ENCODE measurements at regions not wholly inside any gene's neighbourhood (a gene's known extent, or its start where the extent isn't known, plus 50 kb on each side); places are given as distances from the start of the nearest gene placed in this dataset.
"Not testable (repeated sequence)": the region's sequence is repeated elsewhere in the genome, so short reads cannot be mapped to it uniquely, and the experiment has no call there.

DNA sequence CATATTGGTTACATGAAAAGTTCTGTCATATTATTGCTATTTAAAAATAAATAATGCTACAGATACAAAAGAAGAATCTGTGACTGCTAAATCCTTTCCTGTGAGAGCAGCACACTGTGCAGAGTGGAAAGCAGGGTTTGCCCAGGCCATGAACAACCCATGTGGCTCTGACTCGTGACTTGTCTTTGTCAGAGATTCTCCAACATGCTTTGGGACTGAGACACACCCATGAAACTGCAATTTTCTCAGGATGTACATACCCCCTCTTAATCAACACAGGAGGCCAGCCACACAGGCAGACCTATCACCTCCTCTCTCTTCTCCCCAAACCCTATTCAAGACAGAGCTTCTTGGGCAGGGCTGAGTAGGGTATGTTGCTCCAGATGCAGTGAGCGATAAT is 96.8 kb upstream of the NTF3 start:
- H3K27me3 Mint-ChIP-seq: no peaks in the 10 kb centered on the region
- no peaks in the 10 kb centered on the region for H3K27me3 ChIP-seq (ENCODE audit: control insufficient read depth in 1 of 2, insufficient read depth in 2 of 2, low read length in 2 of 2)
- H3K4me1 ChIP-seq (ENCODE audit: insufficient read depth, low read length): no peaks in the 10 kb centered on the region
- ChIA-PET CTCF (no interaction called here), POLR2A (no interaction called here)
- TF ChIP-seq, protein P1, sequence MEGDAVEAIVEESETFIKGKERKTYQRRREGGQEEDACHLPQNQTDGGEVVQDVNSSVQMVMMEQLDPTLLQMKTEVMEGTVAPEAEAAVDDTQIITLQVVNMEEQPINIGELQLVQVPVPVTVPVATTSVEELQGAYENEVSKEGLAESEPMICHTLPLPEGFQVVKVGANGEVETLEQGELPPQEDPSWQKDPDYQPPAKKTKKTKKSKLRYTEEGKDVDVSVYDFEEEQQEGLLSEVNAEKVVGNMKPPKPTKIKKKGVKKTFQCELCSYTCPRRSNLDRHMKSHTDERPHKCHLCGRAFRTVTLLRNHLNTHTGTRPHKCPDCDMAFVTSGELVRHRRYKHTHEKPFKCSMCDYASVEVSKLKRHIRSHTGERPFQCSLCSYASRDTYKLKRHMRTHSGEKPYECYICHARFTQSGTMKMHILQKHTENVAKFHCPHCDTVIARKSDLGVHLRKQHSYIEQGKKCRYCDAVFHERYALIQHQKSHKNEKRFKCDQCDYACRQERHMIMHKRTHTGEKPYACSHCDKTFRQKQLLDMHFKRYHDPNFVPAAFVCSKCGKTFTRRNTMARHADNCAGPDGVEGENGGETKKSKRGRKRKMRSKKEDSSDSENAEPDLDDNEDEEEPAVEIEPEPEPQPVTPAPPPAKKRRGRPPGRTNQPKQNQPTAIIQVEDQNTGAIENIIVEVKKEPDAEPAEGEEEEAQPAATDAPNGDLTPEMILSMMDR (IDR thresholded peaks at IDR 0.05): no peak
- H3K4me3 Mint-ChIP-seq: no peak overlapping the region
- H3K27ac Mint-ChIP-seq: no peak overlapping the region
- no peaks in the 10 kb centered on the region for H3K9me3 Mint-ChIP-seq
- intact Hi-C loops (cut with DNase I, micrococcal nuclease): no loop called here
- no peaks in the 10 kb centered on the region for H3K36me3 ChIP-seq (ENCODE audit: insufficient read depth, low read length)
- DNase-seq (no peak), ATAC-seq (ENCODE audit: poor library complexity) (no peak)
- H3K4me3 ChIP-seq (ENCODE audit: low read length): no peak overlapping the region
- H3K9me3 ChIP-seq (ENCODE audit: control insufficient read depth in 1 of 2, insufficient read depth in 1 of 2, low read length in 2 of 2): no peaks in the 10 kb centered on the region
- H3K4me1 Mint-ChIP-seq (ENCODE audit: low read depth): no peaks in the 10 kb centered on the region
- H3K27ac ChIP-seq (ENCODE audit: low read depth in 1 of 2, low read length in 2 of 2): no peak overlapping the region
- no peaks in the 10 kb centered on the region for H3K36me3 Mint-ChIP-seq (ENCODE audit: low read depth)

DNA sequence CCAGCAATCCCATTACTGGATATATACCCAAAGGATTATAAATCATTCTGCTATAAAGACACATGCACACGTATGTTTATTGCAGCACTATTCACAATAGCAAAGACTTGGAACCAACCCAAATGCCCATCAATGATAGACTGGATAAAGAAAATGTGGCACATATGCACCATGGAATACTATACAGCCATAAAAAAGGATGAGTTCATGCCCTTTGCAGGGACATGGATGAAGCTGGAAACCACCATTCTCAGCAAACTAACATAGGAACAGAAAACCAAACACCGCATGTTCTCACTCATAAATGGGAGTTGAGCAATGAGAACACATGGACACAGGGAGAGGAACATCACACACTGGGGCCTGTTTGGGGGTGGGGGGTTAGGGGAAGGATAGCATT is 90.8 kb upstream of the NTF3 start:
- H3K4me1 Mint-ChIP-seq (ENCODE audit: low read depth); H3K9me3 Mint-ChIP-seq; H3K9me3 ChIP-seq (ENCODE audit: control insufficient read depth in 1 of 2, insufficient read depth in 1 of 2, low read length in 2 of 2); H3K27ac ChIP-seq (ENCODE audit: low read depth in 1 of 2, low read length in 2 of 2); H3K27me3 ChIP-seq (ENCODE audit: control insufficient read depth in 1 of 2, insufficient read depth in 2 of 2, low read length in 2 of 2); H3K27ac Mint-ChIP-seq; DNase-seq; ATAC-seq (ENCODE audit: poor library complexity); H3K4me3 Mint-ChIP-seq; H3K27me3 Mint-ChIP-seq; intact Hi-C loops (cut with DNase I, micrococcal nuclease); CTCF ChIA-PET; POLR2A ChIA-PET; H3K36me3 Mint-ChIP-seq (ENCODE audit: low read depth); H3K36me3 ChIP-seq (ENCODE audit: insufficient read depth, low read length); H3K4me1 ChIP-seq (ENCODE audit: insufficient read depth, low read length); H3K4me3 ChIP-seq (ENCODE audit: low read length): not testable (repeated sequence)

DNA sequence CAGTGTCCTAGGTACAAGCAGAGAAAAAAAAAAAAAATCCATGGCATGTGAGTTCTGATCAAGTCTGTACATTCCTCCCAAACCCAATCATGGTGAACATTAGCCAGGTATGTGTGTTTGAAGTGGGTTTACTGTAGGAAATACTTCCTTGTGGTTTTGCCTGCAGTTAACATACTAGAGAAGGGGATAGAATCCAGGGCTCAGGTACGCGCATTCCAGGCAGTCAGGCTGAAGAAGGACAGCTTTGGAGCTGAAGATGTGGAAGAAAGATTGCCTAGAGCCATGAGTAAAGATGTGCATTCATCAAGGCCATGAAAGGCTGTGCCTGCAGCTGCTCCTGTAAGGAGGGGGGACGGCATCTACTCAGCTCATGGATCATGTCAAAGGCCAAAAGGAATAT is 88.2 kb upstream of the NTF3 start:
- no peaks in the 10 kb centered on the region for H3K36me3 Mint-ChIP-seq (ENCODE audit: low read depth)
- no peaks in the 10 kb centered on the region for H3K36me3 ChIP-seq (ENCODE audit: insufficient read depth, low read length)
- H3K9me3 ChIP-seq (ENCODE audit: control insufficient read depth in 1 of 2, insufficient read depth in 1 of 2, low read length in 2 of 2): no peaks in the 10 kb centered on the region
- H3K27me3 ChIP-seq (ENCODE audit: control insufficient read depth in 1 of 2, insufficient read depth in 2 of 2, low read length in 2 of 2): no peaks in the 10 kb centered on the region
- no peaks in the 10 kb centered on the region for H3K4me1 ChIP-seq (ENCODE audit: insufficient read depth, low read length)
- no peak overlapping the region for H3K4me3 Mint-ChIP-seq
- no peaks in the 10 kb centered on the region for H3K4me1 Mint-ChIP-seq (ENCODE audit: low read depth)
- no peak overlapping the region for H3K4me3 ChIP-seq (ENCODE audit: low read length)
- no peak overlapping the region for H3K27ac Mint-ChIP-seq
- TF ChIP-seq, protein P1 (IDR thresholded peaks at IDR 0.05): no peak
- H3K27ac ChIP-seq (ENCODE audit: low read depth in 1 of 2, low read length in 2 of 2): no peak overlapping the region
- ChIA-PET CTCF (no interaction called here), POLR2A (no interaction called here)
- ATAC-seq (ENCODE audit: poor library complexity): no peak
- DNase-seq: no peak
- H3K9me3 Mint-ChIP-seq: peaks cover 2% of the 10 kb centered on the region
- peaks cover 19% of the 10 kb centered on the region for H3K27me3 Mint-ChIP-seq
- intact Hi-C loops (cut with DNase I, micrococcal nuclease): no loop called here

DNA sequence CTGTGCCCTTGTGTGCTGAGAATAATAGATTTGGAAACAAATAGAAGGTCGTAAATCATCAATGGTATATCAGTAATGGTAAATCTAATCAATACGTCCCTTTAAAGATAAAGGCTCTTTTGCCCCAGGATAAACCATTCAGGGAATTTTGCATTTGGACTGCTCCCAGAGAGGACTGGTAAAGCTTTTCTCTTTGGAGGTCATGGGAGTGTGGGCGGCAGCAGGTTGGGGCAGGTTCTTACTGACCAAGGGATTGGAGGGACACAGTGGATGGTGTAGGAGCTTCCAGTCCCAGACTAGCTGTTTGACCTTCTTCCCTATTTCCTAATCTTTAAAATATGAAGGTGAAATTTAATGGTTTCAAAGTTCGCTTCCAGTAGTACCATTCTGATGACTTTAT is 87.8 kb upstream of the NTF3 start:
- H3K27ac ChIP-seq (ENCODE audit: low read depth in 1 of 2, low read length in 2 of 2): no peak overlapping the region
- ChIA-PET CTCF (no interaction called here), POLR2A (no interaction called here)
- H3K9me3 ChIP-seq (ENCODE audit: control insufficient read depth in 1 of 2, insufficient read depth in 1 of 2, low read length in 2 of 2): no peaks in the 10 kb centered on the region
- peaks cover 19% of the 10 kb centered on the region for H3K27me3 Mint-ChIP-seq
- H3K36me3 Mint-ChIP-seq (ENCODE audit: low read depth): no peaks in the 10 kb centered on the region
- no peaks in the 10 kb centered on the region for H3K4me1 Mint-ChIP-seq (ENCODE audit: low read depth)
- H3K27me3 ChIP-seq (ENCODE audit: control insufficient read depth in 1 of 2, insufficient read depth in 2 of 2, low read length in 2 of 2): no peaks in the 10 kb centered on the region
- no peak for DNase-seq
- intact Hi-C loops (cut with DNase I, micrococcal nuclease): no loop called here
- no peaks in the 10 kb centered on the region for H3K4me1 ChIP-seq (ENCODE audit: insufficient read depth, low read length)
- H3K27ac Mint-ChIP-seq: no peak overlapping the region
- H3K4me3 Mint-ChIP-seq: no peak overlapping the region
- TF ChIP-seq, protein P1 (IDR thresholded peaks at IDR 0.05): no peak
- H3K4me3 ChIP-seq (ENCODE audit: low read length): no peak overlapping the region
- peaks cover 2% of the 10 kb centered on the region for H3K9me3 Mint-ChIP-seq
- no peaks in the 10 kb centered on the region for H3K36me3 ChIP-seq (ENCODE audit: insufficient read depth, low read length)
- ATAC-seq (ENCODE audit: poor library complexity): no peak

Data from CD4-positive, alpha-beta T cell (primary cell).